ENCODE measurements at regions not wholly inside any gene's neighbourhood (a gene's known extent, or its start where the extent isn't known, plus 50 kb on each side); places are given as distances from the start of the nearest gene placed in this dataset.

DNA sequence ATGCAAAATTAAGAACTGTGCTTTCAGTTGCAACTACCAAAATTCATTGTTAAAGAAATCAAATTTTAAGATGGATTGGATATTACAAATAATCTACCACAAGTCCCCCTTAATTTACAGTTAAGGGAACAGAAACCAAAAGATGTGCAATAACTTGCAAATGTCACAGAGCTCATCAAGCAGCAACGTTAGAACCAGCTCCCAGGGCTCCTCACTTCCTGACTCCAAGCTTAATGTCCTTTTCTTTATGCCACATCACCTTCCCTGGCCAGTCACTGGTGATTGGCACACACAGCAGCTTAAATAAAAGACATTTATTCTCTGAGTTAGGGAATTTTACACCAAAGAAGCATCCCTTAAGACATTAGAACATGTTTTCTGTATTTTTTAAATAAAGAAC, 159.7 kb downstream of the RSL24D1 start:
- no peak for TF ChIP-seq FOXM1 (IDR thresholded peaks at IDR 0.05; ENCODE audit: borderline replicate concordance)
- no peak for TF ChIP-seq SUZ12 (IDR thresholded peaks at IDR 0.05)
- no peak for TF ChIP-seq BHLHE40 (IDR thresholded peaks at IDR 0.05; ENCODE audit: borderline replicate concordance)
- no peak for TF ChIP-seq ARNT (IDR thresholded peaks at IDR 0.05)
- TF ChIP-seq SP1 (IDR thresholded peaks at IDR 0.05): no peak

All from HEK293T (cell line).